ENCODE measurements at regions not wholly inside any gene's neighbourhood (a gene's known extent, or its start where the extent isn't known, plus 50 kb on each side); places are given as distances from the start of the nearest gene placed in this dataset.

GRCh38 chr5:39945870-39946269 is 521.1 kb upstream of the DAB2 start:
- TF ChIP-seq CTCF (conservative IDR thresholded peaks at IDR 0.05 in 1 of 2, IDR thresholded peaks at IDR 0.05 in 1 of 2; ENCODE audit: low read depth in 1 of 2, low read length in 2 of 2) (no peak), EZH2 (IDR thresholded peaks at IDR 0.05; ENCODE audit: low read length, missing control alignments) (no peak)

Data from fibroblast of lung (primary cell).